GM12892 (cell line): ENCODE measurements at regions not wholly inside any gene's neighbourhood (a gene's known extent, or its start where the extent isn't known, plus 50 kb on each side); places are given as distances from the start of the nearest gene placed in this dataset.

Experiments used
- POLR2A ChIP-seq: IDR thresholded peaks from 2 replicates; pipeline ENCODE4 v1.6.1; 2011; ENCODE audit warnings: low read depth, low read length, control low read depth
- POLR2AphosphoS5 ChIP-seq: IDR thresholded peaks from 2 replicates; pipeline ENCODE4 v1.6.1; 2011; ENCODE audit warnings: low read depth, low read length, control low read depth

DNA sequence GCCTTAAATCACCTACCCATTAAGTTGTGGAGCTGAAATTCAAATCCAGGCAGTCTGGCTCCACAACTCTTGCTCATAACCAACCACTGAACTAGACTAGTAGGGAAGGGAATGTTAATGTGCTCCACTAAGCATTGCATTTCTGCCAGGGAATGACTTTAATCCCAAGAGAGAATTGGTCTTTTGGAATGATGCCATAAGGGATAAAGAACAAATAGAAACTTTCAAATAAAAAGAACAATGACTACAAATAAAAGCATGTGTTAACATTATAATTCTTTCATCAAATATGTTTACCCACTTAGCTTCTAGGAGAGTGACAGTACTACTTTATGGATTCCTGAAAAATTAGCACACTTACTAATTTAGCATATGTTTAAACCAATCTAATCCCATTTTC lies 905.9 kb downstream of the CENPC start:
- TF ChIP-seq POLR2A (no peak), POLR2AphosphoS5 (no peak)
